WI38 (cell line): ENCODE measurements at regions not wholly inside any gene's neighbourhood (a gene's known extent, or its start where the extent isn't known, plus 50 kb on each side); places are given as distances from the start of the nearest gene placed in this dataset.
"Not testable (repeated sequence)": the region's sequence is repeated elsewhere in the genome, so short reads cannot be mapped to it uniquely, and the experiment has no call there.

Source experiments
- H3K4me3 ChIP-seq: 2 replicates; pipeline ENCODE4 v1.5.1; 2011; ENCODE audit warnings: low read depth, mild to moderate bottlenecking, control low read depth, low read length
- TF ChIP-seq, protein P1 (sequence below): IDR thresholded peaks from 2 replicates; pipeline ENCODE4 v1.5.1; 2012; ENCODE audit warnings: low read depth, mild to moderate bottlenecking, control low read depth, low read length

DNA sequence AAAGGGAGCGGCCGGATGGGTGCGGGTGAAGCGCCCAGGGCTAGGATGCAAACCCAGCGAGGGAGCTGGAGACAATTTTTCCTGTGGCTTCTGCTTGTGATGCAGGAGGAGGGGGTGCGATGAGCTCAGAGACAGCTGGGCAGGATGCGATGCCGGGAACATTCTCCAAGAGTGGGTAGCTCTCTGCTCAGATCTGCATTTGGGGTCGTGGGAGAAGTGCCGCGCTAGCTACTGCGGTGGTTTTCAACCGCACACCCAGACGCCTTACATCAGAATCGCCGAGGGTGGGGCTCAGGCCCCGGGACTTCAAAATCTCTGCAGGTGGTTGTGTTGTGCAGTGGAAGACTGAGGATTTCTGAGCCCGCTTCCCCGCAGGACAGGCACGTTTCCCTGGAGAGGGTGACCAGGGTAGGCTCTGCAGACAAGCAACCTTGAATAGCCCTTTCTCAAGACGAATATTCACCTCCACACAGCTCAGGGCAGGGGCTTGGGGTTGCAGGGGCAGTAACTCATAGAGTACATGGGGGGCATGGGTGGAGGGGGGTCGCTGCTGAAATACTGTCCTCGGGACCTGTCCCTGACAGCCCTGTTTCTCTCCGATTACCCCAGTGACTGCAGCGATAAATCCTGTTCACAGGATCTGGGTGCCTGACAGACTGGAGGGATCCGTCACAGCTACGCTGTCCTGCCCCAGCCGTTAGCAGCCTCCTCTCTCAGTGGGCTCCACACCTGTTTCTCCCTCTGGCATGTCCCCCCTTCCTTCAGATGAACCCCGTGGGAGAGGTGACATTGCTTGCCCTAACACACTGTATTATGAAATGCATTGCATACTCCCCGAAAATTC, 63.3 kb downstream of the HAPSTR1 start:
- no peak overlapping the region for H3K4me3 ChIP-seq
- TF ChIP-seq, protein P1, sequence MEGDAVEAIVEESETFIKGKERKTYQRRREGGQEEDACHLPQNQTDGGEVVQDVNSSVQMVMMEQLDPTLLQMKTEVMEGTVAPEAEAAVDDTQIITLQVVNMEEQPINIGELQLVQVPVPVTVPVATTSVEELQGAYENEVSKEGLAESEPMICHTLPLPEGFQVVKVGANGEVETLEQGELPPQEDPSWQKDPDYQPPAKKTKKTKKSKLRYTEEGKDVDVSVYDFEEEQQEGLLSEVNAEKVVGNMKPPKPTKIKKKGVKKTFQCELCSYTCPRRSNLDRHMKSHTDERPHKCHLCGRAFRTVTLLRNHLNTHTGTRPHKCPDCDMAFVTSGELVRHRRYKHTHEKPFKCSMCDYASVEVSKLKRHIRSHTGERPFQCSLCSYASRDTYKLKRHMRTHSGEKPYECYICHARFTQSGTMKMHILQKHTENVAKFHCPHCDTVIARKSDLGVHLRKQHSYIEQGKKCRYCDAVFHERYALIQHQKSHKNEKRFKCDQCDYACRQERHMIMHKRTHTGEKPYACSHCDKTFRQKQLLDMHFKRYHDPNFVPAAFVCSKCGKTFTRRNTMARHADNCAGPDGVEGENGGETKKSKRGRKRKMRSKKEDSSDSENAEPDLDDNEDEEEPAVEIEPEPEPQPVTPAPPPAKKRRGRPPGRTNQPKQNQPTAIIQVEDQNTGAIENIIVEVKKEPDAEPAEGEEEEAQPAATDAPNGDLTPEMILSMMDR, result no peak

- no peak overlapping the region for H3K4me3 ChIP-seq
- TF ChIP-seq, protein P1, result no peak
Measured at GRCh38 chr16:9155871-9156270, 64.4 kb downstream of the HAPSTR1 start.

DNA sequence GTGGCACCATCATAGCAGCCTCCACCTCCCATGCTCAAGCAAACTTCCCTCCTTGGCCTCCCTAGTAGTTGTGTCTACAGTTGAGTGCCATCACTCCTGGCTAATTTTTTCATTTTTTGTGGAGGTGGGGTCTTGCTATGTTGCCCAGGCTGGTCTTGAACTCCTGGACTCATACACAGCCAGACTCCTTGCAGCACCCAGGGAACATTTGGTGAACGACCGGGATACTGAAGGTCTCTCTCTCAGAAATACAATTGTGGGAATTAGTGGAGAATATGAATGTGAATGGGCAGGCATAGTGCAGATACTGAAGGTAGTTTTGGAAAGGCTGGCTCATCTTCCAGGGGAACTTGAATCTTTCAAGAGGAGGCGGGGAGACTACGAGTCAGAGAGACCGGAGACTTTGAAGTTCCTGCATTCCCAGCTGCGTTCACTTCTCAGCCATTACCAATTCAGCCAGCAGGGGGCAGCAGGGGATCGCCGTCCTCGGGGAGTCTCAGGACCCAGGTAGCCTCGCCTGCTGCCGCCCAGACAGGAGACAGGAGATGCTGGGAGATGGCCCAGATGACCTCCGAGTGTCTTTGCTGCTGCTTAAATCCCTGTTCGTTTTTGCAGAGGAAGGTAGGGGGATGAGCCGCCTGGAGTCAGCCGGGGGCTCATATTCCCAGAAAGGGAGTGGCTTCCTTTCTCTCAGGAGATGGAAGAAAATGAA, 68.6 kb downstream of the HAPSTR1 start:
- no peak overlapping the region for H3K4me3 ChIP-seq

GRCh38 chr16:9160551-9160911, 69.1 kb downstream of the HAPSTR1 start:
- H3K4me3 ChIP-seq, result no peak overlapping the region
- TF ChIP-seq, protein P1, result no peak

More for the DNA sequence above, 68.6 kb downstream of the HAPSTR1 start:
- TF ChIP-seq, protein P1, result peak; percentile 74

DNA sequence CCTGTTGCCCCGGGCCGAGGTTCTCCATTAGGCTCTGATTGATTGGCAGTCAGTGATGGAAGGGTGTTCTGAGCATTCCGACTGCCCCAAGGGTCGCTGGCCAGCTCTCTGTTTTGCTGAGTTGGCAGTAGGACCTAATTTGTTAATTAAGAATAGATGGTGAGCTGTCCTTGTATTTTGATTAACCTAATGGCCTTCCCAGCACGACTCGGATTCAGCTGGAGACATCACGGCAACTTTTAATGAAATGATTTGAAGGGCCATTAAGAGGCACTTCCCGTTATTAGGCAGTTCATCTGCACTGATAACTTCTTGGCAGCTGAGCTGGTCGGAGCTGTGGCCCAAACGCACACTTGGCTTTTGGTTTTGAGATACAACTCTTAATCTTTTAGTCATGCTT, 74.2 kb downstream of the HAPSTR1 start:
- no peak overlapping the region for H3K4me3 ChIP-seq
- TF ChIP-seq, protein P1, result no peak

- H3K4me3 ChIP-seq, result not testable (repeated sequence)
Measured at GRCh38 chr16:9166326-9166993, 75.0 kb downstream of the HAPSTR1 start.

DNA sequence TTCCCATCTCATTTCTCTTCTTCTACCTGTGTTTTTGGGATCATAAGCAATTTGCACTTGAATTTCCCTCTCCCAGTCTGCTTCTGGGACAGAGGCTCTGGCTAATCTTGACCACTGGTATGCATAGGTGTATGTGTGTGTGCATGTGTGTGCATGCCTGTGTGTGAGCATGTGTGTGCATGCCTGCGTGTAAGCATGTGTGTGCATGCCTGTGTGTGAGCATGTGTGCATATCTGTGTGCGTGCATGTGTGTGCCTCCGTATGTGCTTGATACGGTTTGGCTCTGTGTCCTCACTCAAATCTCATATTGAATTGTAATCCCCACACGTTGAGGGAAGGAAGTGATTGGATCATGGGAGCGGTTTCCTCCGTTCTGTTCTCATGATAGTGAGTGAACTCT, 77.7 kb downstream of the HAPSTR1 start:
- H3K4me3 ChIP-seq, result no peak overlapping the region
- TF ChIP-seq, protein P1, result no peak
